Mesendoderm (in vitro differentiated cells): ENCODE measurements at regions not wholly inside any gene's neighbourhood (a gene's known extent, or its start where the extent isn't known, plus 50 kb on each side); places are given as distances from the start of the nearest gene placed in this dataset.

Experiments
- DNase-seq: peaks from one replicate; pipeline ENCODE4 v3.0.0; 2013
- H2AK5ac ChIP-seq: 2 replicates; pipeline ENCODE4 v1.6.1; 2013; ENCODE audit warnings: low read length, inconsistent platforms
- H2BK120ac ChIP-seq: 2 replicates; pipeline ENCODE4 v1.6.1; 2013; ENCODE audit warnings: low read depth, mild to moderate bottlenecking, low read length, moderate library complexity, mixed read lengths
- H2BK15ac ChIP-seq: replicated peaks from 2 replicates; pipeline ENCODE4 v1.6.1; 2013; ENCODE audit warnings: low read depth, mild to moderate bottlenecking, moderate library complexity
- H2BK5ac ChIP-seq: 2 replicates; pipeline ENCODE4 v1.6.1; 2013; ENCODE audit warnings: low read length, inconsistent platforms
- H3K18ac ChIP-seq: 2 replicates; pipeline ENCODE4 v1.6.1; 2013; ENCODE audit warnings: mild to moderate bottlenecking, low read length, mixed read lengths
- H3K23ac ChIP-seq: one replicate; pipeline ENCODE4 v1.6.1; 2013; ENCODE audit warnings: low read length
- H3K27ac ChIP-seq: 2 replicates; pipeline ENCODE4 v1.5.1; 2013; ENCODE audit warnings: low read depth, mild to moderate bottlenecking, inconsistent platforms, low read length, moderate library complexity
- H3K27me3 ChIP-seq: 2 replicates; pipeline ENCODE4 v1.6.1; 2013; ENCODE audit warnings: low read length, control low read depth, mild to moderate bottlenecking, inconsistent platforms; ENCODE audit not compliant: insufficient read depth, poor library complexity
- H3K36me3 ChIP-seq: 2 replicates; pipeline ENCODE4 v1.6.1; 2013; ENCODE audit warnings: low read length, inconsistent platforms; ENCODE audit not compliant: control insufficient read depth, insufficient read depth
- H3K4ac ChIP-seq: one replicate; pipeline ENCODE4 v1.6.1; 2013; ENCODE audit warnings: low read depth, mild to moderate bottlenecking, low read length, moderate library complexity
- H3K4me1 ChIP-seq: 2 replicates; pipeline ENCODE4 v1.6.1; 2013; ENCODE audit warnings: low read depth, low read length, inconsistent platforms; ENCODE audit not compliant: control insufficient read depth
- H3K4me2 ChIP-seq: 2 replicates; pipeline ENCODE4 v1.6.1; 2013; ENCODE audit warnings: low read length
- H3K4me3 ChIP-seq: 2 replicates; pipeline ENCODE4 v1.5.1; 2013; ENCODE audit warnings: mild to moderate bottlenecking, low read length
- H3K56ac ChIP-seq: one replicate; pipeline ENCODE4 v1.6.1; 2013; ENCODE audit warnings: low read length
- H3K79me1 ChIP-seq: 2 replicates; pipeline ENCODE4 v1.6.1; 2013; ENCODE audit warnings: low read length, inconsistent platforms
- H3K79me2 ChIP-seq: 2 replicates; pipeline ENCODE4 v1.6.1; 2013; ENCODE audit warnings: mild to moderate bottlenecking, low read length; ENCODE audit not compliant: control insufficient read depth, insufficient read depth
- H3K9ac ChIP-seq: 2 replicates; pipeline ENCODE4 v1.6.1; 2013; ENCODE audit warnings: low read length, inconsistent platforms
- H4K5ac ChIP-seq: one replicate; pipeline ENCODE4 v1.6.1; 2013; ENCODE audit warnings: low read length
- H4K8ac ChIP-seq: one replicate; pipeline ENCODE4 v1.6.1; 2013; ENCODE audit warnings: low read depth, mild to moderate bottlenecking, control low read depth, low read length, moderate library complexity
- WGBS: extraction: QIAGEN DNeasy Blood & Tissue Kit; methylation state at CpG from one replicate; pipeline ENCODE4 v1.1.7; 2013; ENCODE audit warnings: low lambda C conversion rate, missing lambda C conversion rate; ENCODE audit not compliant: insufficient coverage; ENCODE audit errors: extremely low coverage; 5-methylcytosine and 5-hydroxymethylcytosine counted together

DNA sequence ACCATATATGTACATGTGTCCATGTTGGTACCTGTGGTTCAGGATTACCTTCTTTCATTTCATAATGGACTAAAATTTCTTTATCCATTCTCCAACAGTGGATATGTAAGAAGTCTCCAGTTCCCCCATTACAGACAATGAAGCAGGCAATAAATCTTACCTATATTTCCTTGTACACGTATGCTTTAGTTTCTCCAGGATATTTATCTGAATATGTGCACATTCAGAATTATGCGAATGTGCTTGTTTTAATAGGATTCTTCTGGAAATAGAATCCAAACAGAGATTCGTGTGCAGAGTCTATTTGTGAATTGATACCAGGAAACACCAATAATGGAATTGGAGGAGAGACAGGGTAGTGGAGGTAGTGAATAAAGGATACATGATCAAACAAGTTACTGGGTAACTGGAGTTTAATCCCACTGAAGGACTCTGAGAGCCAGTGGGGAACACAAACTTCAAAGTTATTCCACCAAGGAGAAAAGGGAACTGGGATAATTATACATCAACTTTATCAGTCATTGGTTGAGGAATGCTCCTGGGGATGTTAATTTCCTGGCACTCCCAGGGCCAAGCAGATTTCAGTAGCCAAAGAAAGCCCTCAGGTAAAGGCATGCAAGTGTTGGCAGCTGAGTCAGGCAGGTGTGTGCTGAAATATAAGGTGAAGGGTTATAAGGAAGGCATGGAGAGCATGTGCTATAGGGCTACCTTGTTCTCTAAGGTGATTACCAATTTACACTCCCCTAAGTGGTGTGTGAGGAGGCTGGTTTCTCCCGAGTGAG is 374.9 kb upstream of the PBX1 start:
- Histone ChIP-seq H2BK120ac (no peak overlapping the region), H4K5ac (no peak overlapping the region), H3K56ac (no peak overlapping the region), H3K9ac (no peak overlapping the region), H3K36me3 (no peaks in the 10 kb centered on the region), H3K27me3 (no peaks in the 10 kb centered on the region), H3K27ac (no peak overlapping the region), H3K79me2 (no peaks in the 10 kb centered on the region), H3K4me3 (no peak overlapping the region), H2AK5ac (no peak overlapping the region), H2BK5ac (no peak overlapping the region), H3K4me1 (no peaks in the 10 kb centered on the region), H4K8ac (no peak overlapping the region), H3K23ac (no peak overlapping the region), H2BK15ac (no peak overlapping the region), H3K4me2 (no peak overlapping the region), H3K79me1 (no peaks in the 10 kb centered on the region), H3K4ac (no peak overlapping the region), H3K18ac (no peak overlapping the region)
- no peak for DNase-seq
- WGBS: no CpG with 5 or more reads among the region's 4 CpGs

DNA sequence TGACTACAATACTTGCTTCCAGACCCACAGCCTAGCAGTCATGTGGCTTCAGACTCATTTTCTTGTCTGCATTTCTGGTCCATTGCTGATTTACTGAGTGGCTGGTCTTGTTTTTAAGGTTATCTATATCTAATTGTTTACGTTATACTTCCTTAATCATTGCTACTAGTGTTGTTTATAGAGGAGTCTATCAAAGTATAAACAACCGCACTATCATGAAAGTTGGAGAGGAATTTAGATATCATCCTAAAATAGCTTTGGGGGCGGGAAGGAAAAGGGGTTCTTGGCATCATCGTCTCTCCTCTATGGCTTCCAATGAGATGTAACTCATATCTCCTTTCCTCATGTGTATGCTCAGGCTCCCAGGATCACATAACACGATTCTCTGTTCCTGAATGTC is 372.1 kb upstream of the PBX1 start:
- H3K36me3 ChIP-seq: no peaks in the 10 kb centered on the region
- H3K23ac ChIP-seq: no peak overlapping the region
- no peak overlapping the region for H4K8ac ChIP-seq
- no peaks in the 10 kb centered on the region for H3K79me1 ChIP-seq
- H3K4me3 ChIP-seq: no peak overlapping the region
- no peak overlapping the region for H2BK120ac ChIP-seq
- H2AK5ac ChIP-seq: no peak overlapping the region
- H3K79me2 ChIP-seq: no peaks in the 10 kb centered on the region
- no peak overlapping the region for H4K5ac ChIP-seq
- H3K4me1 ChIP-seq: no peaks in the 10 kb centered on the region
- H3K18ac ChIP-seq: no peak overlapping the region
- H3K56ac ChIP-seq: no peak overlapping the region
- no peak overlapping the region for H3K27ac ChIP-seq
- no peak overlapping the region for H3K9ac ChIP-seq
- H3K4ac ChIP-seq: no peak overlapping the region
- H2BK5ac ChIP-seq: no peak overlapping the region
- H3K4me2 ChIP-seq: no peak overlapping the region
- H3K27me3 ChIP-seq: no peaks in the 10 kb centered on the region
- WGBS: no CpG with 5 or more reads among the region's 5 CpGs
- DNase-seq: no peak
- H2BK15ac ChIP-seq: no peak overlapping the region

DNA sequence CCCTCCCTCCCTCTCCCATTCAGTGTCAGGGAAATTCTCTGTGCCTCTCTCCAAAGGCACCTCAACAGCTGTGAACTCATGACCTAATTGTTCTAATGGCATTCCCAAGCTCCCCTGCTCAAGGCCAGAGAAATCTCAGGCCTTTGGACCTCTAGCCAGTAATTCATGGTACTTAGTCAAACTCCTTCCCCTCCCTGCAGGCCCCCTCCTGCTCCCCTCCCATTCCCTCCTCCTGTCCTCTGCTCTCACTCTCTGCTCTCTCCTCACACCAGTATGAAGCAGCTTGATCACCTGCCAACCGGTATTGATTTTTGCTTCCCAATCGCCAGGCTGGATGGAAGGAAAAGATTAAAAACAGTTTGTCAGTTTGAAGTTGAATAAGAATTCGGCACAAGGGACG is 370.5 kb upstream of the PBX1 start:
- no peak overlapping the region for H4K5ac ChIP-seq
- no peak overlapping the region for H3K27ac ChIP-seq
- H2AK5ac ChIP-seq: no peak overlapping the region
- H3K79me1 ChIP-seq: no peaks in the 10 kb centered on the region
- H3K9ac ChIP-seq: no peak overlapping the region
- H3K4ac ChIP-seq: no peak overlapping the region
- no peak overlapping the region for H3K56ac ChIP-seq
- no peaks in the 10 kb centered on the region for H3K4me1 ChIP-seq
- no CpG with 5 or more reads among the region's 4 CpGs for WGBS
- H3K18ac ChIP-seq: no peak overlapping the region
- no peaks in the 10 kb centered on the region for H3K27me3 ChIP-seq
- H2BK5ac ChIP-seq: no peak overlapping the region
- H2BK120ac ChIP-seq: no peak overlapping the region
- no peak overlapping the region for H3K4me3 ChIP-seq
- no peaks in the 10 kb centered on the region for H3K79me2 ChIP-seq
- H4K8ac ChIP-seq: no peak overlapping the region
- no peak overlapping the region for H3K23ac ChIP-seq
- no peak overlapping the region for H2BK15ac ChIP-seq
- no peaks in the 10 kb centered on the region for H3K36me3 ChIP-seq
- H3K4me2 ChIP-seq: no peak overlapping the region
- DNase-seq: peak; percentile 2

GRCh38 chr1:164191191-164191590 is 367.8 kb upstream of the PBX1 start:
- Histone ChIP-seq H3K4ac (no peak overlapping the region), H4K5ac (no peak overlapping the region), H2AK5ac (no peak overlapping the region), H3K79me1 (no peaks in the 10 kb centered on the region), H3K27ac (no peak overlapping the region), H3K18ac (no peak overlapping the region), H3K79me2 (no peaks in the 10 kb centered on the region), H3K9ac (no peak overlapping the region), H2BK120ac (no peak overlapping the region), H3K56ac (no peak overlapping the region), H3K23ac (no peak overlapping the region), H4K8ac (no peak overlapping the region), H3K4me2 (no peak overlapping the region), H3K4me3 (no peak overlapping the region), H2BK15ac (no peak overlapping the region), H3K36me3 (no peaks in the 10 kb centered on the region), H3K27me3 (no peaks in the 10 kb centered on the region), H2BK5ac (no peak overlapping the region), H3K4me1 (no peaks in the 10 kb centered on the region)
- DNase-seq: no peak

- no peak overlapping the region for H2AK5ac ChIP-seq
- H2BK5ac ChIP-seq: no peak overlapping the region
- no peaks in the 10 kb centered on the region for H3K27me3 ChIP-seq
- DNase-seq: no peak
- no peak overlapping the region for H3K9ac ChIP-seq
- no peak overlapping the region for H3K4me3 ChIP-seq
- H3K4me2 ChIP-seq: no peak overlapping the region
- H3K79me2 ChIP-seq: no peaks in the 10 kb centered on the region
- no peaks in the 10 kb centered on the region for H3K36me3 ChIP-seq
- no peak overlapping the region for H2BK15ac ChIP-seq
- no peak overlapping the region for H3K56ac ChIP-seq
- H3K79me1 ChIP-seq: no peaks in the 10 kb centered on the region
- no peak overlapping the region for H3K23ac ChIP-seq
- no peak overlapping the region for H2BK120ac ChIP-seq
- H3K4me1 ChIP-seq: no peaks in the 10 kb centered on the region
- H3K18ac ChIP-seq: no peak overlapping the region
- H3K27ac ChIP-seq: no peak overlapping the region
- no CpG with 5 or more reads among the region's 3 CpGs for WGBS
- H3K4ac ChIP-seq: no peak overlapping the region
- no peak overlapping the region for H4K8ac ChIP-seq
- no peak overlapping the region for H4K5ac ChIP-seq
Observed at GRCh38 chr1:164210211-164210739, 348.7 kb upstream of the PBX1 start.

- Histone ChIP-seq H2BK15ac (no peak overlapping the region), H2BK5ac (no peak overlapping the region), H3K79me1 (no peaks in the 10 kb centered on the region), H3K56ac (no peak overlapping the region), H3K79me2 (no peaks in the 10 kb centered on the region), H4K5ac (no peak overlapping the region), H3K9ac (no peak overlapping the region), H3K36me3 (no peaks in the 10 kb centered on the region), H3K4me1 (no peaks in the 10 kb centered on the region), H3K4me2 (no peak overlapping the region), H3K18ac (no peak overlapping the region), H2AK5ac (no peak overlapping the region), H2BK120ac (no peak overlapping the region), H3K4ac (no peak overlapping the region), H3K4me3 (no peak overlapping the region), H3K23ac (no peak overlapping the region), H4K8ac (no peak overlapping the region), H3K27me3 (no peaks in the 10 kb centered on the region), H3K27ac (no peak overlapping the region)
- DNase-seq: no peak
Observed at GRCh38 chr1:164223378-164223777, 335.6 kb upstream of the PBX1 start.
